Stimulated activated CD8-positive, alpha-beta memory T cell treated with anti-CD3 and anti-CD28 coated beads, Interleukin-4, amount 100 ng/mL, for 4 hours (primary cell): ENCODE measurements at regions not wholly inside any gene's neighbourhood (a gene's known extent, or its start where the extent isn't known, plus 50 kb on each side); places are given as distances from the start of the nearest gene placed in this dataset.

ENCODE experiments used
- DNase-seq, 2 donors: peaks; one replicate each; pipeline ENCODE4 v3.0.0-alpha.2; 2020; ENCODE audit warnings: low read depth in 2 of 2, low spot score in 1 of 2

- no peak for DNase-seq
Measured at GRCh38 chr2:240277807-240278522, 137.5 kb upstream of the OTOS start.

DNA sequence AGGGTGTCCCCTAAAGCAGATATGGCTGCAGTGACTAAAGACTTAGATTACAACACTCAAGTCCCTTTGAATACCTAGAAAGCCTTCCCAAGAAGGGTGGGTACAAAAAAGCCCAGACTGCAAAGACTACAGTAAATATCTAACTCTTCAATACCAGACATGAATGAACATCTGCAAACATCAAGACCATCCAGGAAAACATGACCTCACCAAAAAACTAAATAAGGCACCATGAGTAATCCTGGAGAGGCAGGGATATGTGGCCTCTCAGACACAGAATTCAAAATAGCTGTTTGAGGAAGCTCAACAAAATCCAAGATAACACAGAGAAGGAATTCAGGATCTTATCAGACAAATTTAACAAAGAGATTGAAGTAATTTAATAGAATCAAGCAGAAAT is 138.2 kb upstream of the OTOS start:
- DNase-seq, result no peak

DNA sequence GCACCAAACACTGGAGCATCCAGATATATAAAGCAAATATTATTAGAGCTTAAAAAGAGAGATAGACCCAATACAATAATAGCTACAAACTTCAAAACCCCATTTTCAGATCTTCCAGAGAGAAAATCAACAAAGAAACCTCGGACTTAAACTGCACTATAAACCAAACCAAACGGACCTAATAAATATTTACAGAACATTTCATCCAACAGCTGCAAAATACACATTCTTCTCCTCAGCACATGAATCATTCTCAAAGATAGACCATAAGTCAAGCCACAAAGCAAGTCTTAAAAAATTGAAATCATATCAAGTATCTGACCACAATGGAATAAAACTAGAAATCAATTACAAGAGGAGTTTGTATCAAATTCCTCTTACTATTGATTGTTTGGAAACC is 140.2 kb upstream of the OTOS start:
- DNase-seq, result no peak

DNA sequence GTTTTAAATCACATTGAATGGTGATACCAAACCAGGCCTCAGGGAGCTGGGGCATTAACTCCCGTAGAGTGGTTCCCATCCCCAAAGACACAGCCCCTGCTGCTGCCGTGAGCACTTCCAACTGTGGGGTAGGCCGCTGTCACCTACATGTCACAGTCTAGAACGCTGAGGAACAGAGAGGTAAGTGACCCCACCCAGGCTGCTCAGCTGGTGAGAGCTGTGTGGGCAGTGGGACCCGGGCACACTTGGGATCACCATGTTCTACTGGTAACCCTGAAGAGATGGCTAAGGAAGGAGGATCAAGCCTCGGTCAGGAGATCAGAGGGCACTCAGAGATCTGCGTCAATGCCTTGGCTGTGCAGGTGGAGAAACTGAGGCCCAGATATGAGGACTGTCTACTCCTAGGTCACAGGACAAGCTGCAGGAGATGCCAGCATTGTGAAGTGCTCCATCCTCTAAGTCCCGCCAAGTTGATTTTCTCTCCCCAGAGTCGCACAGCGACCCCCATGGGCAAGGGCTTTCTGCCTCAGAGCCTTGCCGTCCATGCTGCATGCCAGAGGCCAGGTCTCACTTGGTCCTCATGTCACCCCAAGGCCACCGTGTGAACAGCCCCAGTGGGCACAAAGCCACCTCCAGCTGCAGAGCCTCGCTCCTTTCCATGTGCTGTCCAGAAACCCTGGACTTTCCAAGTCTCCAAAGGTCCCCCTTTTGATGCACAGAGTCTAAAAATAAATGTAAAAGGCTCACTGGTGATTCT is 144.2 kb upstream of the OTOS start:
- no peak for DNase-seq

GRCh38 chr2:240285725-240286124 is 145.3 kb upstream of the OTOS start:
- DNase-seq, result no peak

DNA sequence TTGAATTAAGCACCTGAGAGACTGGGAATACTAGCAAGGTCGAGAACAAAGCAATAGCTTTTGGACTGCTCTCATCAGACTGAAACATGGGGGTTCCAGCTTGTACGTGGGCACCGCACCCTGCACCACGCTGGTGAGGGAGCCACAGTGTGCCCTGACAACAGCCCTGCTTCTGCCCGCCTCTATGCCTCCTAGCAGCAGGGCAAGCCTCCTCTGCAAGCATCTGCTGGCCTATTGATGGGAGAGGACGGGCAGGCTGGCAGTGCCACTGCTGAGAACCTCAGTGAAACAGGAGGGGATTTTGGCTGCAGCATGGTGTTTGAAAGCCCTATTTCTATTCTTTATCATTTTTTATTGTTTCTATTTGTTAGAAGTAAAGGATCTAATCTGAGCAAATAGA is 146.1 kb upstream of the OTOS start:
- DNase-seq, result no peak

DNA sequence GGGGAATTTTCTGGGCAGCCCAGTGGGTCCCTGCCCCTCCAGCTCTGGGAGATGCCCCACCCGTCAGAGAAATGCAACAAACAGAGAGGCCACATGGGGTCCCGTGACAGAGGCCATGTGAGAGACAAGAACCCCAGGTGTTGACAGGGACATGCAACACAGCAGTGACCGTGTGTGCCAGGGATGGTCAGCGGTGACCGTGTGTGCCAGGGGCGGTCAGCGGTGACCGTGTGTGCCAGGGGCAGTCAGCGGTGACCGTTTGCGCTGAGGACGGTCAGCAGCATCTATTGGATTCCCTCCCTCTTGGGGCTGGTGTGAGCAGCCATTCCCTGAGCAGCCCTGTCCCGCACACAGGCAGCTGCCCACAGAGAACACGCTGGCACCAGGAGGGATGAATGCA is 146.6 kb upstream of the OTOS start:
- no peak for DNase-seq

- no peak for DNase-seq
Measured at GRCh38 chr2:240287496-240288086, 147.1 kb upstream of the OTOS start.

- no peak for DNase-seq
Measured at GRCh38 chr2:240288087-240288521, 147.4 kb upstream of the GPC1 start.

DNA sequence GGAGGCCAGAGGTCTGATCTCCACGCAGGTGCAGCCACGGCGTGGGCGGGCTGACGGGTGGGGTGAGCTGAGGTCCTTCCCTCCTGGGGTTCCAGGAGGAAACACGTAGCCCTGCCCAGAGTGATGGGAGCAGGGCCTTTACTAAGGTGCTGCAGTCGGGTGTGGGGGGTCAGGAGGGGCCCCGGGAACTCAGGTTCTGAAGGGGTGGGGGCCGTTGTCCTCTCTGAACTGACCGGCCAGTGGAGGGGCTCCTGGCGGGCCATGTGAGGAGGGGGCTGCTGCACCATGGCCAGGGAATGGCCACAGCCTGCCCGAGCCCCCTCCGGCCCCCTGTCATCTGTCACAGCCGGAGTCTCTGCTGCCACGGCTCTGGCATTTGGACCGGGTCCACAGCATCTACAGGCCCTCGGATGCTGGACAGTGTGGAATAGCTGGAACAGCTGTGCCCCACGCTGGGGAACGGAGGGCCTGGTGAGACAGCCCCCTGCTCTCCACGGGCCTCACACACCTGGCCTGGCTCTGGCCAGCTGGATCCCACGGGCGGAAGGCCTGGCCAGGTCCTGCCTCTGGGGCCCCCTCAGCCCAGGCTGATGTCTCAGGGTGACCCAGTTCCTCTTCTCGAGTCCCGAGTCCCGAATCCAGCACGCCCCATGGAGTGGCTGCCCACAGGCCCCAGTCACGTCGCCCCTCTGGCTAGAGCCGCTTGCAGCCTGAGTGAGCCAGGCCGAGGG is 145.6 kb upstream of the GPC1 start:
- no peak for DNase-seq

DNA sequence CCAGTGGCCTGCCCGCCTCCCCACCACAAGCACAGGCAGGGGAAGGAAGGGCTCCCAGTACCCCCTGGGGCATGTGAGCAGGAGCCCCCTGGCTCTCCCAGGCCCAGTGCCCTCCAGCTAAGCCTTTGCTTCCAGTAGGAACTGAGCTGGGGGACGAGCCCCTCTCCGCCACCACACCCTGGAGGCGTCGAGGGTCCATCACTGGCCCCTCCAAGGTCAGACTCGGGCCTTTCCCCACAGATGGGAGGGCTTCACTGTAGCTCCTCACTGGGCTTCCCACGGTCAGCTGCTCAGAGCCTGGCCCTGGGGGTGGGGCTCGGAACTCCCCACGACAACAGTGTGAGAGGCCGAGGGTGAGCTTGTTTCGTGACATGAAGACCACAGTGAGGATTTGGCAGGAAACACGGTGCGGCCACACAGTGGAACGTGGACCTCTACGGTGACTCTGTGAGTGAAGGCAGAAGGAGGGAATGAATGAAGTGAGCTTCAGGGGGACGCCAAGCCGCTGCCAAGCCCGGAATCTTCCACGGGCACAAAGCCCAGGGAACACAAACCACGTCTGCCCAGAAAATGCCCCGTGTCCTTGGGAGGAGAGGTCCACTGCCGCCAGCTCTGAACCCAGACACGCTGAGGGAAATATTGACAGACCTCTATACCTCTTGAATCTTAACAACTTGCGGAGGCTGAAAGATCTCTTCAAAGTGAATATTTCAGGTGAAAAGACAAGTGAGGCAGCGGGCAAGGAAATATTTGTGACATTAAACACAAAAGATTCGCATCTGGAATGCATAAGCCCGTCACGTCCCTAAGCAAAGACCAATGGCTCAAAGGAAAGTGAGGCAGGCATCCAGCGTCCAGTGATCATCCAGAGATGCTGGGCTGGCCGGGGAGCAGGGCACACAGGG is 144.8 kb upstream of the GPC1 start:
- DNase-seq, result no peak

GRCh38 chr2:240291337-240292034 is 144.0 kb upstream of the GPC1 start:
- no peak for DNase-seq

DNA sequence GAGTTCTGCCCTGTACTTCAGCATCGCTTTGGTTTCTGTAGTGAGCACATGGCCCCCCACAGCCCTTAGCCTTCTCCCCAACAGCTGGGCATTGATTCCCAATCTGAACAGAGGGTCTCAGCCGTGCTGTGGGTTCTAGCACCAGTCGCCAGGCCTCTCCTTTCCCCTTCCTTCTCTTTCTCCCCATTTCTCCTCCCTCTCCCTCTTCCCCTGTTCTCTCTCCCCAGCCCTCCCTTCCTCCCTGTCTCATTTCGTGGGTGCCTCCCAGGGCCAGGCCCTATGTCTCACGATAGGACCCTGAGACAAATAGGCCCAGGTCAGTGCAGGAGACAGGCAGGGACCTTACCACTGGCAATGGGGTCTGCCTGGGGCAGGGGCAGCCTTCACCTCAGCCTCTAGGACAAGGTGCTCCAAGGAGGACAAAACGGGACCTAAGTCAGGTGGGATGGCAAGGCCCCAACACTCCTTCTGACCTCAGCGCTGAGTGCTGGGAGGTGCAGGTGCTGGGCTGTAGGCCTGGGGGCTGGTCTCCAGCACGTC is 143.4 kb upstream of the GPC1 start:
- DNase-seq, result no peak

GRCh38 chr2:240292619-240293525 is 142.6 kb upstream of the GPC1 start:
- no peak for DNase-seq

DNA sequence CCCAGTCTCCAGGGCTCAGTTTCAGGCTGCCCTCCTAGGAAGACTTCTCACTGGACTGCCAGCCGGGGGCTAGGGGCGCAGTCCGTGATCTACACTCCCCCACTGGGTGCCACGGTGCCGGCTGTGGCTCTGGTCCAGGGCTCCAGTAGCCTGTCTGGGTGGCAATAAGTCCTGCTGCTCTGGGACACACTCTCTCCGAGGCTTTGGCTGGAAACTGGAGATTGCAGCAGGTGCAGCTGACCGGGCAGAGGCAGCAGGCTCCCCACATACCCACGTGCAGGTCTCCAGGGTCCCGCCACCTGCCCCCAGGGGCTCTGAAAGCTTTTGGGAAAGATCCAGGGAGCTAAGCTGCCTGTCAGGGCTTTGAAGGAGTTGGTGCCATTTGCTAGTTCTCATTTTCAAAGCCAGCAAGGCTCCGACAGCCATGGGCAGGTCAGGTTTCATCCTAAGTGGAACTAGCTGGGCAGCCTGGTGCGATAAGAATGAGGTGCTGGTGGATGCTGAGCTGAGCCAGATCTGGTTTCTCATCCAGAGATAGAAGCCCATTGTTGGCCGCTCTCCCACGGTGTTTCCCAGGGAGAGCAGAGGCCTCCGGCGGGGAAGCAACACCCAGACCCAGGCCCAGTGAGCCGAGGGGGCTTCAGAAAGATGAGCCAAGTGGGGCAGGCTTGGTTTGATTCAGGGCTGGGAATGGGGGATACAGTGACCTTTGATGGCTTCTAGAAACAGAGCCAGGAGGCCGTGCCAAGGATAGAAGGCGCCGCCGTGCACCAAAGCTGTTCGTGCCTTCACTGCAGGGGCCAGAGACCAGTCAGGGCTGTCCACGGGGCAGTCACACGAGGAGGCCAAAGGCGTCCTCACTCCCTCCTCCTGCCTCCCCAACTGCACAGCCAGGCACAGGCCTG is 141.7 kb upstream of the GPC1 start:
- DNase-seq, result no peak

GRCh38 chr2:240294514-240294913 is 140.9 kb upstream of the GPC1 start:
- DNase-seq, result no peak

GRCh38 chr2:240295256-240296103 is 140.0 kb upstream of the GPC1 start:
- no peak for DNase-seq
